GM18499 (cell line): ENCODE measurements at regions not wholly inside any gene's neighbourhood (a gene's known extent, or its start where the extent isn't known, plus 50 kb on each side); places are given as distances from the start of the nearest gene placed in this dataset.
"Not testable (repeated sequence)": the region's sequence is repeated elsewhere in the genome, so short reads cannot be mapped to it uniquely, and the experiment has no call there.

Experiments used
- ATAC-seq: cut with Tn5 transposase; IDR thresholded peaks from one replicate; pipeline ENCODE4 v1.9.1; 2021; ENCODE audit warnings: moderate number of reproducible peaks; ENCODE audit not compliant: insufficient read depth, unreplicated experiment

GRCh38 chr2:192394605-192395004 is 199.9 kb upstream of the TMEFF2 start:
- ATAC-seq = no peak

- no peak for ATAC-seq
Observed at GRCh38 chr2:192391041-192391440, 196.3 kb upstream of the TMEFF2 start.

- no peak for ATAC-seq
Observed at GRCh38 chr2:192390401-192390800, 195.7 kb upstream of the TMEFF2 start.

GRCh38 chr2:192384191-192384590 is 189.5 kb upstream of the TMEFF2 start:
- not testable (repeated sequence) for ATAC-seq

GRCh38 chr2:192381082-192381481 is 186.3 kb upstream of the TMEFF2 start:
- ATAC-seq = no peak

GRCh38 chr2:192379736-192380135 is 185.0 kb upstream of the TMEFF2 start:
- no peak for ATAC-seq

GRCh38 chr2:192377173-192377572 is 182.4 kb upstream of the TMEFF2 start:
- ATAC-seq = no peak

GRCh38 chr2:192373754-192374153 is 179.0 kb upstream of the TMEFF2 start:
- no peak for ATAC-seq

- ATAC-seq = no peak
Observed at GRCh38 chr2:192373221-192373620, 178.5 kb upstream of the TMEFF2 start.

- no peak for ATAC-seq
Observed at GRCh38 chr2:192369969-192370368, 175.2 kb upstream of the TMEFF2 start.

- ATAC-seq = no peak
Observed at GRCh38 chr2:192357217-192357616, 162.5 kb upstream of the TMEFF2 start.

- no peak for ATAC-seq
Observed at GRCh38 chr2:192354512-192355244, 159.9 kb upstream of the TMEFF2 start.

- no peak for ATAC-seq
Observed at GRCh38 chr2:192347542-192347941, 152.8 kb upstream of the TMEFF2 start.

GRCh38 chr2:192345287-192345686 is 150.6 kb upstream of the TMEFF2 start:
- no peak for ATAC-seq

- no peak for ATAC-seq
Observed at GRCh38 chr2:192333642-192334041, 138.9 kb upstream of the TMEFF2 start.

- no peak for ATAC-seq
Observed at GRCh38 chr2:192328297-192328696, 133.6 kb upstream of the TMEFF2 start.

GRCh38 chr2:192327576-192327975 is 132.8 kb upstream of the TMEFF2 start:
- no peak for ATAC-seq

GRCh38 chr2:192315543-192315942 is 120.8 kb upstream of the TMEFF2 start:
- no peak for ATAC-seq

- no peak for ATAC-seq
Observed at GRCh38 chr2:192314800-192315481, 120.2 kb upstream of the TMEFF2 start.

- ATAC-seq = no peak
Observed at GRCh38 chr2:192313773-192314172, 119.0 kb upstream of the TMEFF2 start.

GRCh38 chr2:192311701-192312460 is 117.1 kb upstream of the TMEFF2 start:
- no peak for ATAC-seq
